GM23338 (cell line): ENCODE measurements at regions not wholly inside any gene's neighbourhood (a gene's known extent, or its start where the extent isn't known, plus 50 kb on each side); places are given as distances from the start of the nearest gene placed in this dataset.

Experiments
- ATAC-seq: fragments of 200-7000 bp; cut with Tn5 transposase; 3 replicates; pipeline ENCODE4 v1.9.1; 2020
- DNase-seq: peaks from one replicate; pipeline ENCODE4 v3.0.0-alpha.2; 2015; ENCODE audit warnings: low spot score
- H2AFZ ChIP-seq: fragments of 200-600 bp; sonication (generic); 2 replicates; pipeline ENCODE4 v1.8.0; 2016; ENCODE audit warnings: antibody characterized with exemption, mild to moderate bottlenecking, moderate library complexity
- H3F3A ChIP-seq: fragments of 200-600 bp; sonication (generic); replicated peaks from 2 replicates; pipeline ENCODE4 v1.8.0; 2017; ENCODE audit warnings: antibody characterized with exemption, mixed run types, low read depth
- H3K27ac ChIP-seq: fragments of 200-600 bp; sonication (generic); 2 replicates; pipeline ENCODE4 v1.6.1; 2016; ENCODE audit warnings: low read depth
- H3K27me3 ChIP-seq: fragments of 200-600 bp; sonication (generic); 2 replicates; pipeline ENCODE4 v1.8.0; 2016; ENCODE audit warnings: mild to moderate bottlenecking, mixed run types, moderate library complexity; ENCODE audit not compliant: insufficient read depth
- H3K36me3 ChIP-seq: fragments of 200-600 bp; sonication (generic); 2 replicates; pipeline ENCODE4 v1.8.0; 2016; ENCODE audit warnings: mild to moderate bottlenecking; ENCODE audit not compliant: insufficient read depth
- H3K4me1 ChIP-seq: fragments of 200-600 bp; sonication (generic); 2 replicates; pipeline ENCODE4 v1.8.0; 2016; ENCODE audit warnings: mild to moderate bottlenecking, moderate library complexity; ENCODE audit not compliant: insufficient read depth
- H3K4me2 ChIP-seq: fragments of 200-600 bp; sonication (generic); 2 replicates; pipeline ENCODE4 v1.7.1; 2017; ENCODE audit warnings: mixed run types
- H3K4me3 ChIP-seq: fragments of 200-600 bp; sonication (generic); 2 replicates; pipeline ENCODE4 v1.6.1; 2016; ENCODE audit warnings: mixed run types
- H3K79me2 ChIP-seq: fragments of 200-600 bp; sonication (generic); replicated peaks from 2 replicates; pipeline ENCODE4 v1.8.0; 2017; ENCODE audit warnings: mild to moderate bottlenecking; ENCODE audit not compliant: insufficient read depth
- H3K9me2 ChIP-seq: fragments of 200-600 bp; sonication (generic); 2 replicates; pipeline ENCODE4 v1.8.0; 2017; ENCODE audit not compliant: insufficient read depth
- H4K20me1 ChIP-seq: fragments of 200-600 bp; sonication (generic); replicated peaks from 2 replicates; pipeline ENCODE4 v1.8.0; 2017; ENCODE audit warnings: mild to moderate bottlenecking; ENCODE audit not compliant: insufficient read depth
- H3K27ac Mint-ChIP-seq: 2 replicates; pipeline ENCODE4 v1.8.0; 2020; ENCODE audit warnings: inconsistent platforms, mild to moderate bottlenecking, moderate library complexity, mixed read lengths
- H3K27me3 Mint-ChIP-seq: 3 replicates; pipeline ENCODE4 v1.8.0; 2022; ENCODE audit warnings: low read depth, mild to moderate bottlenecking, moderate library complexity, mixed read lengths, inconsistent platforms; ENCODE audit not compliant: insufficient read depth, poor library complexity
- H3K36me3 Mint-ChIP-seq: 3 replicates; pipeline ENCODE4 v1.8.0; 2021; ENCODE audit warnings: low read depth, mild to moderate bottlenecking, inconsistent platforms, moderate library complexity, mixed read lengths
- H3K4me1 Mint-ChIP-seq: 3 replicates; pipeline ENCODE4 v1.8.0; 2020; ENCODE audit warnings: mild to moderate bottlenecking, inconsistent platforms, mixed read lengths
- H3K4me3 Mint-ChIP-seq: 3 replicates; pipeline ENCODE4 v1.8.0; 2021; ENCODE audit warnings: moderate library complexity, mild to moderate bottlenecking, inconsistent platforms, mixed read lengths
- H3K9me3 Mint-ChIP-seq: 3 replicates; pipeline ENCODE4 v1.8.0; 2020; ENCODE audit warnings: moderate library complexity, mild to moderate bottlenecking, inconsistent platforms, mixed read lengths
- CREB1 ChIP-seq: fragments of 250-450 bp; sonication (Bioruptor Pico); IDR thresholded peaks from 2 replicates; pipeline ENCODE4 v1.5.0; 2020; ENCODE audit warnings: low read depth, mild to moderate bottlenecking, moderate library complexity
- EZH2 ChIP-seq: fragments of 200-600 bp; sonication (generic); IDR thresholded peaks from one replicate; pipeline ENCODE4 v1.8.0; 2017; ENCODE audit warnings: antibody characterized with exemption, mild to moderate bottlenecking, low read depth; ENCODE audit not compliant: unreplicated experiment
- EZH2phosphoT487 ChIP-seq: fragments of 200-600 bp; sonication (generic); IDR thresholded peaks from one replicate; pipeline ENCODE4 v1.8.1; 2018; ENCODE audit warnings: antibody characterized with exemption; ENCODE audit not compliant: unreplicated experiment
- POLR2AphosphoS5 ChIP-seq: IDR thresholded peaks from 2 replicates; pipeline ENCODE4 v1.6.1; 2016; ENCODE audit warnings: antibody characterized with exemption, low read depth
- STAT1 ChIP-seq: IDR thresholded peaks from one replicate; pipeline ENCODE4 v1.6.1; 2016; ENCODE audit warnings: antibody characterized with exemption; ENCODE audit not compliant: unreplicated experiment
- ZNF331 ChIP-seq: fragments of 250-450 bp; sonication (Bioruptor Pico); IDR thresholded peaks from 2 replicates; pipeline ENCODE4 v1.5.0; 2020; ENCODE audit warnings: low read depth, mild to moderate bottlenecking, moderate library complexity
- TF ChIP-seq, protein P1 (sequence below): fragments of 250-450 bp; sonication (Bioruptor Pico); IDR thresholded peaks from 2 replicates; pipeline ENCODE4 v1.5.0; 2020; ENCODE audit warnings: mild to moderate bottlenecking, moderate library complexity
- TF ChIP-seq, protein P2 (sequence below), 2 experiments: fragments of 200-600 bp in 1 of 2; sonication (generic) in 1 of 2; conservative IDR thresholded peaks; 2 replicates each; pipeline versions ENCODE4 v1.5.1 to v1.6.1; 2016 to 2017; ENCODE audit warnings: antibody characterized with exemption in 2 of 2, low read depth in 2 of 2, mild to moderate bottlenecking in 2 of 2, moderate library complexity in 1 of 2
- TF ChIP-seq, protein P3 (sequence below): IDR thresholded peaks from one replicate; pipeline ENCODE4 v1.6.1; 2018; ENCODE audit warnings: antibody characterized with exemption; ENCODE audit not compliant: unreplicated experiment

DNA sequence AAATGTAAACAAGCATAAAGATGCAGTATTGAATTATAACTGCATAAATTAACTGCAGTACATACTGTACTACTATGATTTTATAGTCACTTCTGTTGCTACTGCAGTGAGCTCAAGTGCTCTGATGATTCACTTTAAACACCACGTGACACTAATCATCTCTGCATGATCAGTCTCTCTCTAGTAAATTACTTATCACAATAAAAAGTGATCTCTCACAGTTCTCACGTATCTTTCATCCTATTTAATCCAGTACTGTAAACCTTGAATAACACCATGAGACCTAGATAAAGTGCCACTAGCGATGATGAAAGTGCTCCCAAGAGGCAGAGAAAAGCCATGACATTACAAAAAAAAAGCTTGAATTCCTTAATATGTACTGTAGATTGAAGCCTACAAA lies 1242.0 kb downstream of the AMY1C start:
- Mint-ChIP-seq H3K4me1 (no peaks in the 10 kb centered on the region), H3K36me3 (no peaks in the 10 kb centered on the region), H3K27me3 (no peaks in the 10 kb centered on the region), H3K27ac (no peak overlapping the region), H3K9me3 (no peaks in the 10 kb centered on the region), H3K4me3 (no peak overlapping the region)
- Histone ChIP-seq H3K27me3 (no peaks in the 10 kb centered on the region), H3K79me2 (no peaks in the 10 kb centered on the region), H3K27ac (no peak overlapping the region), H3K36me3 (no peaks in the 10 kb centered on the region), H3F3A (no peaks in the 10 kb centered on the region), H3K4me2 (no peak overlapping the region), H3K4me1 (no peaks in the 10 kb centered on the region), H2AFZ (no peak overlapping the region), H3K4me3 (no peak overlapping the region), H3K9me2 (no peaks in the 10 kb centered on the region), H4K20me1 (no peaks in the 10 kb centered on the region)
- ATAC-seq (no peak), DNase-seq (no peak)
- TF ChIP-seq POLR2AphosphoS5, result no peak
- TF ChIP-seq STAT1, result no peak
- no peak for TF ChIP-seq ZNF331 (CRISPR knock-in tag)
- no peak for TF ChIP-seq CREB1 (CRISPR knock-in tag)
- TF ChIP-seq, protein P1, sequence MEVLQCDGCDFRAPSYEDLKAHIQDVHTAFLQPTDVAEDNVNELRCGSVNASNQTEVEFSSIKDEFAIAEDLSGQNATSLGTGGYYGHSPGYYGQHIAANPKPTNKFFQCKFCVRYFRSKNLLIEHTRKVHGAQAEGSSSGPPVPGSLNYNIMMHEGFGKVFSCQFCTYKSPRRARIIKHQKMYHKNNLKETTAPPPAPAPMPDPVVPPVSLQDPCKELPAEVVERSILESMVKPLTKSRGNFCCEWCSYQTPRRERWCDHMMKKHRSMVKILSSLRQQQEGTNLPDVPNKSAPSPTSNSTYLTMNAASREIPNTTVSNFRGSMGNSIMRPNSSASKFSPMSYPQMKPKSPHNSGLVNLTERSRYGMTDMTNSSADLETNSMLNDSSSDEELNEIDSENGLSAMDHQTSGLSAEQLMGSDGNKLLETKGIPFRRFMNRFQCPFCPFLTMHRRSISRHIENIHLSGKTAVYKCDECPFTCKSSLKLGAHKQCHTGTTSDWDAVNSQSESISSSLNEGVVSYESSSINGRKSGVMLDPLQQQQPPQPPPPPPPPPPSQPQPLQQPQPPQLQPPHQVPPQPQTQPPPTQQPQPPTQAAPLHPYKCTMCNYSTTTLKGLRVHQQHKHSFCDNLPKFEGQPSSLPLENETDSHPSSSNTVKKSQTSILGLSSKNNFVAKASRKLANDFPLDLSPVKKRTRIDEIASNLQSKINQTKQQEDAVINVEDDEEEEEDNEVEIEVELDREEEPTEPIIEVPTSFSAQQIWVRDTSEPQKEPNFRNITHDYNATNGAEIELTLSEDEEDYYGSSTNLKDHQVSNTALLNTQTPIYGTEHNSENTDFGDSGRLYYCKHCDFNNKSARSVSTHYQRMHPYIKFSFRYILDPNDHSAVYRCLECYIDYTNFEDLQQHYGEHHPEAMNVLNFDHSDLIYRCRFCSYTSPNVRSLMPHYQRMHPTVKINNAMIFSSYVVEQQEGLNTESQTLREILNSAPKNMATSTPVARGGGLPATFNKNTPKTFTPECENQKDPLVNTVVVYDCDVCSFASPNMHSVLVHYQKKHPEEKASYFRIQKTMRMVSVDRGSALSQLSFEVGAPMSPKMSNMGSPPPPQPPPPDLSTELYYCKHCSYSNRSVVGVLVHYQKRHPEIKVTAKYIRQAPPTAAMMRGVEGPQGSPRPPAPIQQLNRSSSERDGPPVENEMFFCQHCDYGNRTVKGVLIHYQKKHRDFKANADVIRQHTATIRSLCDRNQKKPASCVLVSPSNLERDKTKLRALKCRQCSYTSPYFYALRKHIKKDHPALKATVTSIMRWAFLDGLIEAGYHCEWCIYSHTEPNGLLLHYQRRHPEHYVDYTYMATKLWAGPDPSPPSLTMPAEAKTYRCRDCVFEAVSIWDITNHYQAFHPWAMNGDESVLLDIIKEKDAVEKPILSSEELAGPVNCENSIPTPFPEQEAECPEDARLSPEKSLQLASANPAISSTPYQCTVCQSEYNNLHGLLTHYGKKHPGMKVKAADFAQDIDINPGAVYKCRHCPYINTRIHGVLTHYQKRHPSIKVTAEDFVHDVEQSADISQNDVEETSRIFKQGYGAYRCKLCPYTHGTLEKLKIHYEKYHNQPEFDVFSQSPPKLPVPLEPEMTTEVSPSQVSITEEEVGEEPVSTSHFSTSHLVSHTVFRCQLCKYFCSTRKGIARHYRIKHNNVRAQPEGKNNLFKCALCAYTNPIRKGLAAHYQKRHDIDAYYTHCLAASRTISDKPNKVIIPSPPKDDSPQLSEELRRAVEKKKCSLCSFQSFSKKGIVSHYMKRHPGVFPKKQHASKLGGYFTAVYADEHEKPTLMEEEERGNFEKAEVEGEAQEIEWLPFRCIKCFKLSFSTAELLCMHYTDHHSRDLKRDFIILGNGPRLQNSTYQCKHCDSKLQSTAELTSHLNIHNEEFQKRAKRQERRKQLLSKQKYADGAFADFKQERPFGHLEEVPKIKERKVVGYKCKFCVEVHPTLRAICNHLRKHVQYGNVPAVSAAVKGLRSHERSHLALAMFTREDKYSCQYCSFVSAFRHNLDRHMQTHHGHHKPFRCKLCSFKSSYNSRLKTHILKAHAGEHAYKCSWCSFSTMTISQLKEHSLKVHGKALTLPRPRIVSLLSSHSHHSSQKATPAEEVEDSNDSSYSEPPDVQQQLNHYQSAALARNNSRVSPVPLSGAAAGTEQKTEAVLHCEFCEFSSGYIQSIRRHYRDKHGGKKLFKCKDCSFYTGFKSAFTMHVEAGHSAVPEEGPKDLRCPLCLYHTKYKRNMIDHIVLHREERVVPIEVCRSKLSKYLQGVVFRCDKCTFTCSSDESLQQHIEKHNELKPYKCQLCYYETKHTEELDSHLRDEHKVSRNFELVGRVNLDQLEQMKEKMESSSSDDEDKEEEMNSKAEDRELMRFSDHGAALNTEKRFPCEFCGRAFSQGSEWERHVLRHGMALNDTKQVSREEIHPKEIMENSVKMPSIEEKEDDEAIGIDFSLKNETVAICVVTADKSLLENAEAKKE (CRISPR knock-in tag), result no peak
- no peak for TF ChIP-seq EZH2phosphoT487

DNA sequence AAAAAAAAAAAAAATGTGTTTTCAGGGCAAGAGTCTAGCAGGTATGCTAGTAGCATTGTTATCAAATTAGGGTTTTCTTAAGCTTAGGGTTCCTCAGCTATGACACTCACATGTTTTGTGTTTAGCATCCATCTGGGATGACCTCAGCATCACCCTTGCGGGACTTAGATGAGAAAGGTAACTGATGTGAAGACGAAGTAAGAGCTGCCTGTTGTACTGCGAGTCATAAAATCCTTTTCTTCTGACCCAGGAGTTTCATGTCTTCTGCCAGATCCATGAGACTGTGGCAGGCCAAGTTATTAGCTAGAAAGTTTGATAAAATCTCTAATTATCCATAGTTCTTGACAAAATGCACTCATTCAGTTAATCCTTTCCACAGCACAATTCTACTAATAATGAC lies 1251.1 kb downstream of the AMY1C start:
- Mint-ChIP-seq H3K4me1 (no peaks in the 10 kb centered on the region), H3K27ac (no peak overlapping the region), H3K27me3 (no peaks in the 10 kb centered on the region), H3K36me3 (no peaks in the 10 kb centered on the region; the same call in 2 of the 3 replicates), H3K4me3 (no peak overlapping the region), H3K9me3 (peaks cover 11% of the 10 kb centered on the region)
- Histone ChIP-seq H3K36me3 (no peaks in the 10 kb centered on the region), H3K4me3 (no peak overlapping the region), H3K27ac (no peak overlapping the region), H3K9me2 (no peaks in the 10 kb centered on the region), H4K20me1 (no peaks in the 10 kb centered on the region), H3K27me3 (no peaks in the 10 kb centered on the region), H3F3A (no peaks in the 10 kb centered on the region), H3K4me2 (no peak overlapping the region), H3K79me2 (no peaks in the 10 kb centered on the region), H3K4me1 (no peaks in the 10 kb centered on the region), H2AFZ (no peak overlapping the region)
- DNase-seq, result no peak
- ATAC-seq, result no peak
- TF ChIP-seq EZH2phosphoT487, result no peak
- TF ChIP-seq ZNF331 (CRISPR knock-in tag), result no peak
- TF ChIP-seq, protein P2, sequence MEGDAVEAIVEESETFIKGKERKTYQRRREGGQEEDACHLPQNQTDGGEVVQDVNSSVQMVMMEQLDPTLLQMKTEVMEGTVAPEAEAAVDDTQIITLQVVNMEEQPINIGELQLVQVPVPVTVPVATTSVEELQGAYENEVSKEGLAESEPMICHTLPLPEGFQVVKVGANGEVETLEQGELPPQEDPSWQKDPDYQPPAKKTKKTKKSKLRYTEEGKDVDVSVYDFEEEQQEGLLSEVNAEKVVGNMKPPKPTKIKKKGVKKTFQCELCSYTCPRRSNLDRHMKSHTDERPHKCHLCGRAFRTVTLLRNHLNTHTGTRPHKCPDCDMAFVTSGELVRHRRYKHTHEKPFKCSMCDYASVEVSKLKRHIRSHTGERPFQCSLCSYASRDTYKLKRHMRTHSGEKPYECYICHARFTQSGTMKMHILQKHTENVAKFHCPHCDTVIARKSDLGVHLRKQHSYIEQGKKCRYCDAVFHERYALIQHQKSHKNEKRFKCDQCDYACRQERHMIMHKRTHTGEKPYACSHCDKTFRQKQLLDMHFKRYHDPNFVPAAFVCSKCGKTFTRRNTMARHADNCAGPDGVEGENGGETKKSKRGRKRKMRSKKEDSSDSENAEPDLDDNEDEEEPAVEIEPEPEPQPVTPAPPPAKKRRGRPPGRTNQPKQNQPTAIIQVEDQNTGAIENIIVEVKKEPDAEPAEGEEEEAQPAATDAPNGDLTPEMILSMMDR (conservative IDR thresholded peaks at IDR 0.05; ENCODE audit: low read depth in 2 of 2), result no peak
- TF ChIP-seq EZH2, result no peak
- no peak for TF ChIP-seq POLR2AphosphoS5
- no peak for TF ChIP-seq CREB1 (CRISPR knock-in tag)
- TF ChIP-seq, protein P3, sequence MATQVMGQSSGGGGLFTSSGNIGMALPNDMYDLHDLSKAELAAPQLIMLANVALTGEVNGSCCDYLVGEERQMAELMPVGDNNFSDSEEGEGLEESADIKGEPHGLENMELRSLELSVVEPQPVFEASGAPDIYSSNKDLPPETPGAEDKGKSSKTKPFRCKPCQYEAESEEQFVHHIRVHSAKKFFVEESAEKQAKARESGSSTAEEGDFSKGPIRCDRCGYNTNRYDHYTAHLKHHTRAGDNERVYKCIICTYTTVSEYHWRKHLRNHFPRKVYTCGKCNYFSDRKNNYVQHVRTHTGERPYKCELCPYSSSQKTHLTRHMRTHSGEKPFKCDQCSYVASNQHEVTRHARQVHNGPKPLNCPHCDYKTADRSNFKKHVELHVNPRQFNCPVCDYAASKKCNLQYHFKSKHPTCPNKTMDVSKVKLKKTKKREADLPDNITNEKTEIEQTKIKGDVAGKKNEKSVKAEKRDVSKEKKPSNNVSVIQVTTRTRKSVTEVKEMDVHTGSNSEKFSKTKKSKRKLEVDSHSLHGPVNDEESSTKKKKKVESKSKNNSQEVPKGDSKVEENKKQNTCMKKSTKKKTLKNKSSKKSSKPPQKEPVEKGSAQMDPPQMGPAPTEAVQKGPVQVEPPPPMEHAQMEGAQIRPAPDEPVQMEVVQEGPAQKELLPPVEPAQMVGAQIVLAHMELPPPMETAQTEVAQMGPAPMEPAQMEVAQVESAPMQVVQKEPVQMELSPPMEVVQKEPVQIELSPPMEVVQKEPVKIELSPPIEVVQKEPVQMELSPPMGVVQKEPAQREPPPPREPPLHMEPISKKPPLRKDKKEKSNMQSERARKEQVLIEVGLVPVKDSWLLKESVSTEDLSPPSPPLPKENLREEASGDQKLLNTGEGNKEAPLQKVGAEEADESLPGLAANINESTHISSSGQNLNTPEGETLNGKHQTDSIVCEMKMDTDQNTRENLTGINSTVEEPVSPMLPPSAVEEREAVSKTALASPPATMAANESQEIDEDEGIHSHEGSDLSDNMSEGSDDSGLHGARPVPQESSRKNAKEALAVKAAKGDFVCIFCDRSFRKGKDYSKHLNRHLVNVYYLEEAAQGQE, result no peak
- TF ChIP-seq STAT1, result no peak
